ENCODE measurements at regions not wholly inside any gene's neighbourhood (a gene's known extent, or its start where the extent isn't known, plus 50 kb on each side); places are given as distances from the start of the nearest gene placed in this dataset.

- DNase-seq: peak in 1 of 2 experiments; percentile 1
Measured at GRCh38 chr6:43980004-43980795, 147.1 kb downstream of the MRPL14 start.

- DNase-seq: peak in 1 of 2 experiments; percentile 0
Measured at GRCh38 chr6:43979525-43979924, 147.7 kb downstream of the MRPL14 start.

GRCh38 chr6:43978473-43979346, 148.5 kb downstream of the MRPL14 start:
- DNase-seq: peak in 1 of 2 experiments; percentile 0

- DNase-seq: peak in 1 of 2 experiments; percentile 1
Measured at GRCh38 chr6:43977404-43978111, 149.7 kb downstream of the MRPL14 start.

- no peak for DNase-seq
Measured at GRCh38 chr6:43976706-43977403, 150.4 kb downstream of the MRPL14 start.

GRCh38 chr6:43974643-43975230, 152.5 kb downstream of the MRPL14 start:
- DNase-seq: no peak

- no peak for DNase-seq
Measured at GRCh38 chr6:43973357-43973756, 153.9 kb downstream of the MRPL14 start.

GRCh38 chr6:43972913-43973300, 154.3 kb downstream of the MRPL14 start:
- peak in 1 of 2 experiments; percentile 0 for DNase-seq

GRCh38 chr6:43972179-43972912, 154.9 kb downstream of the MRPL14 start:
- DNase-seq: peak in 1 of 2 experiments; percentile 0

GRCh38 chr6:43971776-43972126, 155.5 kb downstream of the MRPL14 start:
- no peak for DNase-seq

GRCh38 chr6:43970913-43971775, 156.1 kb downstream of the MRPL14 start:
- no peak for DNase-seq

GRCh38 chr6:43970068-43970912, 157.0 kb downstream of the MRPL14 start:
- DNase-seq: no peak

GRCh38 chr6:43969158-43969981, 157.9 kb downstream of the MRPL14 start:
- DNase-seq: no peak

GRCh38 chr6:43968110-43968965, 158.9 kb downstream of the MRPL14 start:
- no peak for DNase-seq

- no peak for DNase-seq
Measured at GRCh38 chr6:43967719-43968091, 159.5 kb downstream of the MRPL14 start.

- no peak for DNase-seq
Measured at GRCh38 chr6:43966853-43967718, 160.2 kb downstream of the MRPL14 start.

- no peak for DNase-seq
Measured at GRCh38 chr6:43966374-43966658, 160.9 kb downstream of the MRPL14 start.
